Amygdala (tissue), 56 donors: ENCODE measurements at regions not wholly inside any gene's neighbourhood (a gene's known extent, or its start where the extent isn't known, plus 50 kb on each side); places are given as distances from the start of the nearest gene placed in this dataset.
"Not testable (repeated sequence)": the region's sequence is repeated elsewhere in the genome, so short reads cannot be mapped to it uniquely, and the experiment has no call there.

Experiments
- DNase-seq, 56 donors: peaks; one replicate each; lab custom pipeline; 2025; lab: John Stamatoyannopoulos, UW

GRCh38 chr10:33798754-33799153 lies 464.3 kb upstream of the NRP1 start:
- DNase-seq = no peak

GRCh38 chr10:33796680-33797079 lies 462.2 kb upstream of the NRP1 start:
- no peak for DNase-seq

GRCh38 chr10:33795529-33795928 lies 461.1 kb upstream of the NRP1 start:
- DNase-seq = no peak

GRCh38 chr10:33794460-33794859 lies 460.0 kb upstream of the NRP1 start:
- DNase-seq = no peak

GRCh38 chr10:33793793-33794192 lies 459.3 kb upstream of the NRP1 start:
- no peak for DNase-seq

GRCh38 chr10:33791272-33791660 lies 456.8 kb upstream of the NRP1 start:
- DNase-seq = no peak

GRCh38 chr10:33790521-33791271 lies 456.2 kb upstream of the NRP1 start:
- DNase-seq = no peak

GRCh38 chr10:33783557-33783956 lies 449.1 kb upstream of the NRP1 start:
- no peak for DNase-seq

- DNase-seq = no peak
Measured at GRCh38 chr10:33783078-33783477, 448.6 kb upstream of the NRP1 start.

- no peak for DNase-seq
Measured at GRCh38 chr10:33781606-33782395, 447.3 kb upstream of the NRP1 start.

GRCh38 chr10:33780961-33781360 lies 446.5 kb upstream of the NRP1 start:
- no peak for DNase-seq

- DNase-seq = no peak
Measured at GRCh38 chr10:33777223-33777622, 442.8 kb upstream of the NRP1 start.

- no peak for DNase-seq
Measured at GRCh38 chr10:33776419-33777070, 442.1 kb upstream of the NRP1 start.

GRCh38 chr10:33774857-33775256 lies 440.4 kb upstream of the NRP1 start:
- DNase-seq = no peak

GRCh38 chr10:33773886-33774480 lies 439.5 kb upstream of the NRP1 start:
- no peak for DNase-seq

- DNase-seq = peak in 3 of 56 donors; percentile 6 to 25 (median 8)
Measured at GRCh38 chr10:33773253-33773573, 438.7 kb upstream of the NRP1 start.

GRCh38 chr10:33772370-33773252 lies 438.1 kb upstream of the NRP1 start:
- peak in 30 of 56 donors; percentile 1 to 57 (median 12) for DNase-seq

- not testable (repeated sequence) for DNase-seq
Measured at GRCh38 chr10:33771856-33772255, 437.4 kb upstream of the NRP1 start.

GRCh38 chr10:33764694-33765185 lies 430.3 kb upstream of the NRP1 start:
- DNase-seq = no peak
